GM12878 (cell line): ENCODE measurements at regions not wholly inside any gene's neighbourhood (a gene's known extent, or its start where the extent isn't known, plus 50 kb on each side); places are given as distances from the start of the nearest gene placed in this dataset.
"Not testable (repeated sequence)": the region's sequence is repeated elsewhere in the genome, so short reads cannot be mapped to it uniquely, and the experiment has no call there.

Experiments
- ATAC-seq: fragments of 200-7000 bp; cut with Tn5 transposase; 3 replicates; pipeline ENCODE4 v1.9.1; 2020; ENCODE audit warnings: mild to moderate bottlenecking, moderate library complexity
- BruUV-seq: library from RNA; stranded (reverse); fragments of 400-500 nt; replicated peaks from 2 replicates; lab custom pipeline; 2021; lab: Mats Ljungman, UMichigan
- CTCF ChIA-PET: fragments of 300-600 bp; sonication (Branson Sonifier 250); formaldehyde crosslinking; extraction: SDS; loops from one replicate; lab custom pipeline; 2021; ENCODE audit warnings: inconsistent platforms; lab: Yijun Ruan, JAX
- POLR2A ChIA-PET: fragments of 350-600 bp; formaldehyde crosslinking; extraction: SDS; loops from one replicate; lab custom pipeline; 2021; ENCODE audit warnings: inconsistent platforms; lab: Charles Lee
- RAD21 ChIA-PET: fragments of 300-600 bp; sonication (Branson Sonifier 250); formaldehyde crosslinking; loops from one replicate; lab custom pipeline; 2023; ENCODE audit warnings: antibody characterized with exemption; ENCODE audit not compliant: unreplicated experiment; lab: Charles Lee
- SMC1A ChIA-PET: fragments of 300-600 bp; sonication (Branson Sonifier 250); formaldehyde crosslinking; loops from one replicate; lab custom pipeline; 2023; ENCODE audit not compliant: unreplicated experiment, uncharacterized antibody; lab: Charles Lee
- DNase-seq: peaks from one replicate; pipeline ENCODE4 v3.0.0-alpha.2; 2011; ENCODE audit warnings: low read depth, low spot score
- FAIRE-seq: peaks from 3 replicates; lab custom pipeline; 2011; peaks lifted over from hg19 to GRCh38; lab: Jason Lieb, UNC
- H2AFZ ChIP-seq: 2 replicates; pipeline ENCODE4 v1.6.0; 2011; ENCODE audit warnings: low read depth, low read length, control low read depth; ENCODE audit not compliant: control insufficient read depth
- H3K27ac ChIP-seq: 2 replicates; pipeline ENCODE4 v1.5.1; 2011; ENCODE audit warnings: control low read depth; ENCODE audit not compliant: control insufficient read depth, insufficient read depth
- H3K27me3 ChIP-seq, 2 experiments: replicated peaks in 1 of 2; 2 replicates each; pipeline versions ENCODE4 v1.6.0 to v1.6.1; 2011; ENCODE audit warnings: low read length in 1 of 2; ENCODE audit not compliant: control insufficient read depth in 2 of 2, insufficient read depth in 2 of 2
- H3K36me3 ChIP-seq, 2 experiments: 2 replicates each; pipeline ENCODE4 v1.5.1; 2011; ENCODE audit warnings: low read length in 1 of 2; ENCODE audit not compliant: control insufficient read depth in 2 of 2, insufficient read depth in 2 of 2
- H3K4me1 ChIP-seq: 2 replicates; pipeline ENCODE4 v1.6.1; 2011; ENCODE audit warnings: mild to moderate bottlenecking, low read length, moderate library complexity, mixed read lengths; ENCODE audit not compliant: control insufficient read depth, insufficient read depth
- H3K4me2 ChIP-seq: 2 replicates; pipeline ENCODE4 v1.6.0; 2011; ENCODE audit warnings: control low read depth; ENCODE audit not compliant: control insufficient read depth, insufficient read depth
- H3K4me3 ChIP-seq: fragments of 200-600 bp; sonication (generic); 2 replicates; pipeline ENCODE4 v1.5.1; 2016
- H3K79me2 ChIP-seq: 2 replicates; pipeline ENCODE4 v1.6.0; 2011; ENCODE audit warnings: low read length; ENCODE audit not compliant: control insufficient read depth, insufficient read depth
- H3K9ac ChIP-seq: 2 replicates; pipeline ENCODE4 v1.8.0; 2011; ENCODE audit warnings: low read length, control low read depth, mixed read lengths; ENCODE audit not compliant: control insufficient read depth, insufficient read depth
- H3K9me3 ChIP-seq: replicated peaks from 3 replicates; pipeline ENCODE4 v1.5.1; 2011; ENCODE audit warnings: mild to moderate bottlenecking, low read length; ENCODE audit not compliant: control insufficient read depth, insufficient read depth
- H4K20me1 ChIP-seq: 2 replicates; pipeline ENCODE4 v1.6.0; 2011; ENCODE audit not compliant: control insufficient read depth, insufficient read depth
- EED ChIP-seq: sonication (generic); IDR thresholded peaks from 2 replicates; pipeline ENCODE4 v1.6.1; 2016; ENCODE audit warnings: antibody characterized with exemption, low read depth
- PAX8 ChIP-seq: fragments of 450-650 bp; IDR thresholded peaks from 2 replicates; pipeline ENCODE4 v1.6.1; 2017; ENCODE audit warnings: mild to moderate bottlenecking, moderate library complexity
- POLR2AphosphoS2 ChIP-seq: IDR thresholded peaks from 2 replicates; pipeline ENCODE4 v1.6.1; 2011; ENCODE audit warnings: low read depth, mild to moderate bottlenecking, low read length, improper control_type of control experiment, moderate library complexity
- SMAD1 ChIP-seq: fragments of 450-650 bp; IDR thresholded peaks from 2 replicates; pipeline ENCODE4 v1.6.1; 2018; ENCODE audit warnings: mild to moderate bottlenecking, low read depth; ENCODE audit not compliant: partially characterized antibody
- ZNF217 ChIP-seq: fragments of 450-650 bp; IDR thresholded peaks from 2 replicates; pipeline ENCODE4 v1.6.1; 2017; ENCODE audit warnings: antibody characterized with exemption, mild to moderate bottlenecking
- WGBS: methylation state at CpG from one replicate; pipeline ENCODE4 v1.1.6; 2016; ENCODE audit warnings: low lambda C conversion rate; ENCODE audit not compliant: insufficient replicate concordance, insufficient coverage; ENCODE audit errors: missing lambda C conversion rate; 5-methylcytosine and 5-hydroxymethylcytosine counted together
- in situ Hi-C: fragments of 300-500 bp; cut with MboI; formaldehyde crosslinking; loops from 9 replicates; pipeline ENCODE4 v1.14.3; 2018; ENCODE audit warnings: mixed read lengths
- intact Hi-C: fragments of 100-400 bp; cut with micrococcal nuclease; formaldehyde crosslinking; loops from one replicate; pipeline ENCODE4 v1.14.2; 2022; ENCODE audit not compliant: unreplicated experiment

GRCh38 chr18:78507217-78507616 is 472.4 kb upstream of the SALL3 start:
- no TSS peak for BruUV-seq
- no peak for TF ChIP-seq EED
- no peak for TF ChIP-seq PAX8
- TF ChIP-seq POLR2AphosphoS2: no peak
- no peak for TF ChIP-seq ZNF217
- TF ChIP-seq SMAD1: no peak
- no peak for ATAC-seq
- ChIA-PET RAD21 (no interaction called here), CTCF (no interaction called here), POLR2A (no interaction called here), SMC1A (no interaction called here)
- no peak for DNase-seq
- in situ Hi-C loops: no loop called here
- Histone ChIP-seq H3K9me3 (no peaks in the 10 kb centered on the region; the same call in 2 of the 3 replicates), H2AFZ (no peak overlapping the region), H3K27ac (no peak overlapping the region), H3K36me3 (no peaks in the 10 kb centered on the region), H3K4me3 (no peak overlapping the region), H3K9ac (no peak overlapping the region), H3K27me3 (no peaks in the 10 kb centered on the region), H3K4me1 (no peaks in the 10 kb centered on the region), H3K4me2 (no peak overlapping the region), H4K20me1 (no peaks in the 10 kb centered on the region), H3K79me2 (no peaks in the 10 kb centered on the region)
- no peak for FAIRE-seq
- intact Hi-C loops: no loop called here
- WGBS: 9% methylated on average over 12 of the region's 12 CpGs

- RAD21 ChIA-PET: not testable (repeated sequence)
Observed at GRCh38 chr18:78508228-78508824, 471.3 kb upstream of the SALL3 start.

More at GRCh38 chr18:78508228-78508824, 471.3 kb upstream of the SALL3 start:
- H3K9me3 ChIP-seq, CTCF ChIA-PET, H3K9ac ChIP-seq, POLR2A ChIA-PET, H3K79me2 ChIP-seq, intact Hi-C loops, FAIRE-seq, H2AFZ ChIP-seq, SMC1A ChIA-PET, H3K4me1 ChIP-seq, in situ Hi-C loops, H3K4me2 ChIP-seq, H3K27me3 ChIP-seq, H3K36me3 ChIP-seq, ATAC-seq, H3K4me3 ChIP-seq, H3K27ac ChIP-seq, DNase-seq, BruUV-seq, H4K20me1 ChIP-seq: not testable (repeated sequence)
- 43% methylated on average over 17 of the region's 19 CpGs for WGBS
